Endodermal cell (in vitro differentiated cells): ENCODE measurements at regions not wholly inside any gene's neighbourhood (a gene's known extent, or its start where the extent isn't known, plus 50 kb on each side); places are given as distances from the start of the nearest gene placed in this dataset.

Experiments
- DNase-seq: peaks from one replicate; pipeline ENCODE4 v3.0.0-alpha.2; 2017
- H3K27ac ChIP-seq: 2 replicates; pipeline ENCODE4 v1.5.1; 2013; ENCODE audit warnings: mild to moderate bottlenecking, low read depth, low read length, moderate library complexity
- H3K27me3 ChIP-seq: 2 replicates; pipeline ENCODE4 v1.6.1; 2013; ENCODE audit warnings: mild to moderate bottlenecking, low read length, moderate library complexity; ENCODE audit not compliant: insufficient read depth, control insufficient read depth, poor library complexity, severe bottlenecking
- H3K36me3 ChIP-seq: 2 replicates; pipeline ENCODE4 v1.7.0; 2013; ENCODE audit warnings: mild to moderate bottlenecking, low read length, moderate library complexity; ENCODE audit not compliant: control insufficient read depth, insufficient read depth
- H3K4me1 ChIP-seq: one replicate; pipeline ENCODE4 v1.7.0; 2013; ENCODE audit warnings: low read length; ENCODE audit not compliant: control insufficient read depth, insufficient read depth
- H3K4me3 ChIP-seq: 2 replicates; pipeline ENCODE4 v1.5.1; 2013; ENCODE audit warnings: mild to moderate bottlenecking, low read length, moderate library complexity
- H3K9ac ChIP-seq: 2 replicates; pipeline ENCODE4 v1.6.1; 2013; ENCODE audit warnings: mild to moderate bottlenecking, low read length, moderate library complexity; ENCODE audit not compliant: poor library complexity, severe bottlenecking; ENCODE audit errors: extremely low read depth
- H3K9me3 ChIP-seq: 2 replicates; pipeline ENCODE4 v1.6.1; 2013; ENCODE audit warnings: mild to moderate bottlenecking, low read length, moderate library complexity; ENCODE audit not compliant: control insufficient read depth
- H3K27ac Mint-ChIP-seq: 2 replicates; pipeline ENCODE4 v1.8.0; 2020; ENCODE audit warnings: mixed read lengths
- H3K27me3 Mint-ChIP-seq: 2 replicates; pipeline ENCODE4 v1.8.0; 2021; ENCODE audit warnings: mild to moderate bottlenecking, mixed read lengths; ENCODE audit not compliant: insufficient read depth
- H3K36me3 Mint-ChIP-seq: 2 replicates; pipeline ENCODE4 v1.8.0; 2020; ENCODE audit warnings: low read depth, mixed read lengths
- H3K4me1 Mint-ChIP-seq: 2 replicates; pipeline ENCODE4 v1.8.0; 2020; ENCODE audit warnings: mixed read lengths
- H3K4me3 Mint-ChIP-seq: 2 replicates; pipeline ENCODE4 v1.8.0; 2020; ENCODE audit warnings: mild to moderate bottlenecking, moderate library complexity, mixed read lengths
- H3K9me3 Mint-ChIP-seq: 2 replicates; pipeline ENCODE4 v1.8.0; 2020; ENCODE audit warnings: mild to moderate bottlenecking, mixed read lengths
- CTCF ChIP-seq: fragments of 200-600 bp; sonication (generic); conservative IDR thresholded peaks from 2 replicates; pipeline ENCODE4 v1.5.0; 2021; ENCODE audit warnings: antibody characterized with exemption, mild to moderate bottlenecking
- WGBS, 2 experiments: methylation state at CpG; one replicate each; pipeline versions ENCODE4 v1.1.5 to v1.1.7; 2013; ENCODE audit warnings: missing lambda C conversion rate in 2 of 2, mixed read lengths in 1 of 2; ENCODE audit not compliant: insufficient coverage in 1 of 2, insufficient read length in 1 of 2; 5-methylcytosine and 5-hydroxymethylcytosine counted together

- Histone ChIP-seq H3K9ac (no peak overlapping the region), H3K36me3 (no peaks in the 10 kb centered on the region), H3K9me3 (no peaks in the 10 kb centered on the region), H3K27me3 (no peaks in the 10 kb centered on the region), H3K27ac (no peak overlapping the region), H3K4me1 (no peaks in the 10 kb centered on the region), H3K4me3 (no peak overlapping the region)
- no peak for DNase-seq
- TF ChIP-seq CTCF = no peak
- Mint-ChIP-seq H3K4me1 (peaks cover 6% of the 10 kb centered on the region), H3K36me3 (no peaks in the 10 kb centered on the region), H3K27me3 (peaks cover 17% of the 10 kb centered on the region), H3K4me3 (no peak overlapping the region), H3K27ac (no peak overlapping the region), H3K9me3 (no peaks in the 10 kb centered on the region)
- WGBS, 2 experiments = 93 to 98% methylated on average over 9 to 22 of the region's 22 CpGs
Observed at GRCh38 chr10:133026726-133027395, 60.9 kb upstream of the ADGRA1 start.

- Mint-ChIP-seq H3K4me1 (peaks cover 6% of the 10 kb centered on the region), H3K27ac (no peak overlapping the region), H3K4me3 (no peak overlapping the region), H3K9me3 (no peaks in the 10 kb centered on the region), H3K27me3 (peaks cover 17% of the 10 kb centered on the region), H3K36me3 (no peaks in the 10 kb centered on the region)
- H3K36me3 ChIP-seq = no peaks in the 10 kb centered on the region
- no peaks in the 10 kb centered on the region for H3K27me3 ChIP-seq
- H3K9ac ChIP-seq = no peak overlapping the region
- WGBS, 2 experiments = 97% methylated on average over 8 to 10 of the region's 10 CpGs
- no peak overlapping the region for H3K27ac ChIP-seq
- no peaks in the 10 kb centered on the region for H3K9me3 ChIP-seq
- no peak for TF ChIP-seq CTCF
- H3K4me1 ChIP-seq = no peaks in the 10 kb centered on the region
- no peak for DNase-seq
- H3K4me3 ChIP-seq = no peak overlapping the region
Observed at GRCh38 chr10:133026171-133026570, 61.6 kb upstream of the ADGRA1 start.

- no peak overlapping the region for H3K4me3 Mint-ChIP-seq
- TF ChIP-seq CTCF = no peak
- no peak overlapping the region for H3K27ac ChIP-seq
- H3K27ac Mint-ChIP-seq = no peak overlapping the region
- H3K4me1 ChIP-seq = no peaks in the 10 kb centered on the region
- no peaks in the 10 kb centered on the region for H3K27me3 ChIP-seq
- H3K9ac ChIP-seq = no peak overlapping the region
- WGBS, 2 experiments = 90 to 100% methylated on average over 8 to 13 of the region's 13 CpGs
- no peaks in the 10 kb centered on the region for H3K36me3 ChIP-seq
- peaks cover 13% of the 10 kb centered on the region for H3K27me3 Mint-ChIP-seq
- H3K36me3 Mint-ChIP-seq = no peaks in the 10 kb centered on the region
- no peak overlapping the region for H3K4me3 ChIP-seq
- DNase-seq = no peak
- no peaks in the 10 kb centered on the region for H3K9me3 ChIP-seq
- no peaks in the 10 kb centered on the region for H3K9me3 Mint-ChIP-seq
- peaks cover 4% of the 10 kb centered on the region for H3K4me1 Mint-ChIP-seq
Observed at GRCh38 chr10:133025558-133026090, 62.1 kb upstream of the ADGRA1 start.
